ENCODE measurements at regions not wholly inside any gene's neighbourhood (a gene's known extent, or its start where the extent isn't known, plus 50 kb on each side); places are given as distances from the start of the nearest gene placed in this dataset.

- TF ChIP-seq SMC3 (conservative IDR thresholded peaks at IDR 0.05; ENCODE audit: poor library complexity): no peak
- TF ChIP-seq EP300 (conservative IDR thresholded peaks at IDR 0.05; ENCODE audit: poor library complexity, severe bottlenecking): no peak
- TF ChIP-seq CTCF (IDR thresholded peaks at IDR 0.05; ENCODE audit: poor library complexity, severe bottlenecking): no peak
- no peak for TF ChIP-seq EZH2 (IDR thresholded peaks at IDR 0.05; ENCODE audit: borderline replicate concordance, insufficient read depth, low read length, poor library complexity, severe bottlenecking)
- no peak for TF ChIP-seq POLR2AphosphoS5 (IDR thresholded peaks at IDR 0.05)
- TF ChIP-seq RAD21 (conservative IDR thresholded peaks at IDR 0.05): no peak
- no peak for TF ChIP-seq MXI1 (conservative IDR thresholded peaks at IDR 0.05; ENCODE audit: poor library complexity, severe bottlenecking)
- no peak for TF ChIP-seq TAF1 (IDR thresholded peaks at IDR 0.05; ENCODE audit: low read depth)
Measured at GRCh38 chr5:26326153-26326759, 712.1 kb downstream of the CDH9 start.
